C4-2B (cell line): ENCODE measurements at regions not wholly inside any gene's neighbourhood (a gene's known extent, or its start where the extent isn't known, plus 50 kb on each side); places are given as distances from the start of the nearest gene placed in this dataset.

Source experiments
- CTCF ChIP-seq: fragments of 450-650 bp; conservative IDR thresholded peaks from 2 replicates; pipeline ENCODE4 v1.5.1; 2017; ENCODE audit warnings: mild to moderate bottlenecking
- ZFX ChIP-seq: fragments of 450-650 bp; IDR thresholded peaks from 2 replicates; pipeline ENCODE4 v1.6.1; 2017

- no peak for TF ChIP-seq CTCF
- TF ChIP-seq ZFX, result no peak
Observed at GRCh38 chr10:78327778-78328591, 294.3 kb downstream of the RPS24 start.
